C4-2B (cell line): ENCODE measurements at regions not wholly inside any gene's neighbourhood (a gene's known extent, or its start where the extent isn't known, plus 50 kb on each side); places are given as distances from the start of the nearest gene placed in this dataset.

Experiments
- H3K27ac ChIP-seq: fragments of 450-650 bp; 2 replicates; pipeline ENCODE4 v1.5.1; 2017
- ZFX ChIP-seq: fragments of 450-650 bp; IDR thresholded peaks from 2 replicates; pipeline ENCODE4 v1.6.1; 2017
- TF ChIP-seq, protein P1 (sequence below): fragments of 450-650 bp; conservative IDR thresholded peaks from 2 replicates; pipeline ENCODE4 v1.5.1; 2017; ENCODE audit warnings: mild to moderate bottlenecking

DNA sequence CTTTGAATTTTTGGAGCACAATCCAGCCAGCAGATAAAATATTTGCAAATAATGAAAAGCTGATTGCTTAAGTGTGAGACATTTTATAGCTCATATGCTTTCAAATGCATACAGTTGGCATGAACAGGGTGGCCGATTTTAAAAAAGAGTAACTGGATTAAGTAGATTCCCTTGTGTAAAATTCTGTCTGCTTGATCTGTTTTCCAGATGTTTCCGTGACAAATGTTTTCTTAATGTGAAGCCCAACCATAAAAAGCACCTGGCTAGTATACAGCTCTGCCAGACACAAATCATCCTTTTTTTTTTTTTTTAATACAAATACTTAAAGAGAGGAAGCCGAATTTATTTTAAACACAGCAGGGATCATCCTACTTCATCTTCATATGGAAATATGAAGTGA lies 440.7 kb downstream of the CCER1 start:
- TF ChIP-seq, protein P1, sequence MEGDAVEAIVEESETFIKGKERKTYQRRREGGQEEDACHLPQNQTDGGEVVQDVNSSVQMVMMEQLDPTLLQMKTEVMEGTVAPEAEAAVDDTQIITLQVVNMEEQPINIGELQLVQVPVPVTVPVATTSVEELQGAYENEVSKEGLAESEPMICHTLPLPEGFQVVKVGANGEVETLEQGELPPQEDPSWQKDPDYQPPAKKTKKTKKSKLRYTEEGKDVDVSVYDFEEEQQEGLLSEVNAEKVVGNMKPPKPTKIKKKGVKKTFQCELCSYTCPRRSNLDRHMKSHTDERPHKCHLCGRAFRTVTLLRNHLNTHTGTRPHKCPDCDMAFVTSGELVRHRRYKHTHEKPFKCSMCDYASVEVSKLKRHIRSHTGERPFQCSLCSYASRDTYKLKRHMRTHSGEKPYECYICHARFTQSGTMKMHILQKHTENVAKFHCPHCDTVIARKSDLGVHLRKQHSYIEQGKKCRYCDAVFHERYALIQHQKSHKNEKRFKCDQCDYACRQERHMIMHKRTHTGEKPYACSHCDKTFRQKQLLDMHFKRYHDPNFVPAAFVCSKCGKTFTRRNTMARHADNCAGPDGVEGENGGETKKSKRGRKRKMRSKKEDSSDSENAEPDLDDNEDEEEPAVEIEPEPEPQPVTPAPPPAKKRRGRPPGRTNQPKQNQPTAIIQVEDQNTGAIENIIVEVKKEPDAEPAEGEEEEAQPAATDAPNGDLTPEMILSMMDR = no peak
- no peak for TF ChIP-seq ZFX
- H3K27ac ChIP-seq = no peak overlapping the region

DNA sequence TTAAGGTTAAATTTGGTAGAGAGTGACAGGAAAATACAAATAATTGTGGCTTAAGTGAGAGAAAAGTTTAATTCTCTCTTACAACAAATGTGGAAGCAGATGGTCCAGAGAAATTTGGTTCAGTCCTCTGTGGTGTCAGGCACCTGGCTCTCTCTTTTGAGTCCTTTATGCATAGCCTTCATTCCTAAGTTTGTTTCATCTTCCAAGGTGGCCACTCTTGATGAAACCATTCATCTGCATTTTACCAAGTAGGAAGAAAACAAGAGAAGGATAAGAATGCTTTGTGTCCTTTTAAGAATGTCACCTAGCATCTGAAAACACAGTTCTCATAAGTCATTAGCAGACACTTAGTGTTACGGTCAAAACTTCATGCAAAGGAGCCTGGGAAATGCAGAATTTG lies 442.5 kb downstream of the CCER1 start:
- no peak overlapping the region for H3K27ac ChIP-seq
- no peak for TF ChIP-seq ZFX
- TF ChIP-seq, protein P1 = no peak

DNA sequence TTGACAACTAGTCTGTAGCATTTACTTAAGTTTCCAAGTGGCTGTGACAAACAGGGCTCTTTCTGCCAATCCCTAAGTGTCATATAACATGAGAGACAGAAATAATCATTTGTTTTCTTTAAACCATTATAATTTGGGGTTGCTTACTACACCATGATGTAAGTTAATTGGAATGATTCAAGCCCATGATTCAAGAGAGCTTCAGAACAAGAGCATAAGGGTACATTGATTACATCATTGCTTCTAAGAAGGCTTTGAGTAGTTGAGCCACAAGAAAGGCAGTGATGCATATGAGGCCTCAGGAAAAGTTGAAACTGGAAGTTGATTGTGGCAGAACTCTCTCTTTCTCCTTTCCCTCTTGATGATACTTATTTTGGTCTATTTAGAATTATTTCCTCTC lies 444.0 kb downstream of the CCER1 start:
- H3K27ac ChIP-seq = no peak overlapping the region
- no peak for TF ChIP-seq ZFX
- TF ChIP-seq, protein P1 = no peak

DNA sequence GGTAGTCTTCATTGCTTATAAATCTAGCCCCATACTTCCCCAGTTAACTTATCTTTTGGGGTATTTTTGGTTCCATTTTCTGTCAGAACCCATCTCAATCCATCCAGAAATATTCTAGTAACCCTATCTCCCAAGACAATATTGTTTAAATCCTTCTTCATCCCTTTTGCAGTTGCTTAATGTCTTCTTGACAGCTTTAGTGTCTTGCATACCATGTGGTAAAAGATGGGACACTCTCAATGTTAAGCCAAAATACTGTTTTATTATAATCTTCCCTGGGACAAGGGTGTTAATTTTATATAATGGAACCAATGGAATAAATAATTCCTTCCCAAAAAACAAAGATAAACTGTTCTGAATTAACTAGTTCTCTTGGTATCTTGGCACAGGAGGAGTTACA lies 450.2 kb downstream of the CCER1 start:
- H3K27ac ChIP-seq = no peak overlapping the region
- TF ChIP-seq ZFX = no peak
- TF ChIP-seq, protein P1 = no peak

DNA sequence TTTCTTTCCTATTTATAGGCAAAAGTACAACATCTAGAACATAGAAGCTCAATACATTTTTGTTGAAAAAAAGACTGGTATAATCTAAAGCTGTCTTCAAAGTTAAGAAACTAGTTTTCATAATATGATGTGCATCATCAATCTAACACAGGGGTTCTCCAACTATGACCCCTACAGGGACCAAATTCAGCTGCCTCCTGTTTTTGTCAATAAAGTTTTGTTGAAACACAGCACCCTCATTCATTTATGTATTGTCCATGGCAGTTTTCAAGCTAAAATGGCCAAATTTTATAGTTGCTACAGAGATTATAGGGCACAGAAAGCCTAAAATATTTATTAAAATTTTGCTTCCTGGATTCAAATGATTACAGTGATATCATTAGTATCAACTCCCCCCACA lies 452.9 kb downstream of the CCER1 start:
- no peak for TF ChIP-seq ZFX
- TF ChIP-seq, protein P1 = no peak
- H3K27ac ChIP-seq = no peak overlapping the region

GRCh38 chr12:90501412-90501811 lies 453.6 kb downstream of the CCER1 start:
- TF ChIP-seq ZFX = no peak
- TF ChIP-seq, protein P1 = no peak
- no peak overlapping the region for H3K27ac ChIP-seq

DNA sequence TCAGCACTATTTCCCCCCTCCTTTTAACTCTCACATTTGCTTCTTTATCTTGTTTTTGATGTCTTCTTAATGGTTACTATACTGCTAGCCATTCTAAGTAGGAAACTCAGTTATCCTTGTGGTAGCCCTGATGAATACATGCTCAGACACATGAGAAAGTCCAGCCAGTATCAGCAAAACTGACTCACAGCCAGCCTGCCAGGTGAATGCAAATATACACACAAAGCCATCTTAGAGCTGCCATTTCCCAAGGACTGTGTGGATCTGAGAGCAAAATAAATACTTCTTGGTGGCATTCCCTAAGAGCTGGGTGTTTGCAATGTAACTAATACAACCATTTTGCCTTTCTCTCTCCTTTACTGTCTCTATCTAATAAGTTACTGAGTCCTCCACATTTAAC lies 455.2 kb downstream of the CCER1 start:
- no peak overlapping the region for H3K27ac ChIP-seq
- TF ChIP-seq ZFX = no peak
- TF ChIP-seq, protein P1 = no peak
